GM13976 (cell line): ENCODE measurements at regions not wholly inside any gene's neighbourhood (a gene's known extent, or its start where the extent isn't known, plus 50 kb on each side); places are given as distances from the start of the nearest gene placed in this dataset.

Experiments used
- DNase-seq: peaks from one replicate; pipeline ENCODE4 v3.0.0; 2012; ENCODE audit warnings: low spot score
- in situ Hi-C: fragments of 300-500 bp; cut with MboI; formaldehyde crosslinking; loops from one replicate; pipeline ENCODE4 v1.12.0; 2022; ENCODE audit warnings: low sequenced_read_pairs, mixed read lengths, inconsistent platforms; ENCODE audit not compliant: unreplicated experiment
- TF ChIP-seq, protein P1 (sequence below): IDR thresholded peaks from 2 replicates; pipeline ENCODE4 v1.5.1; 2012; ENCODE audit warnings: borderline replicate concordance, mild to moderate bottlenecking; ENCODE audit not compliant: insufficient read depth; ENCODE audit errors: extremely low read depth, missing control alignments, control extremely low read depth

DNA sequence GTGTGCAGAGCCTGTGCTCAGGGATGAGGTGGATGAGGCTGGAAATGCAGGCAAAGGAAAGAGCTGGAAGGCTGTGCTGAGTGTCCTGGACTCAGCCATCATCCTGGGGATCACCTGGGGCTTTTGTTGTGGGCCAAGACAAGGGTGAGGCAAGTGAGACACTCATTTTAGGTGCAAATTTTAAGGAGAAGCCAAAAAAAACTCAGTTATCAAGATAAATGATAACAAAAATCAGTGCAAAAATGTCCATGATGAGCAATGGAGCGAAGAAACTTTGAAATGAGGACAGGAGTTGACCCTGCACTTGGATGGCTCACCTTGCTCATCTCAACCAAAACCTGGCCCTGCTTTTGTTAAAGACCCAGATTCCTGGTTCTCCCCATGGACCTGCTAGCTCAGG is 141.9 kb downstream of the MYCN start:
- TF ChIP-seq, protein P1, sequence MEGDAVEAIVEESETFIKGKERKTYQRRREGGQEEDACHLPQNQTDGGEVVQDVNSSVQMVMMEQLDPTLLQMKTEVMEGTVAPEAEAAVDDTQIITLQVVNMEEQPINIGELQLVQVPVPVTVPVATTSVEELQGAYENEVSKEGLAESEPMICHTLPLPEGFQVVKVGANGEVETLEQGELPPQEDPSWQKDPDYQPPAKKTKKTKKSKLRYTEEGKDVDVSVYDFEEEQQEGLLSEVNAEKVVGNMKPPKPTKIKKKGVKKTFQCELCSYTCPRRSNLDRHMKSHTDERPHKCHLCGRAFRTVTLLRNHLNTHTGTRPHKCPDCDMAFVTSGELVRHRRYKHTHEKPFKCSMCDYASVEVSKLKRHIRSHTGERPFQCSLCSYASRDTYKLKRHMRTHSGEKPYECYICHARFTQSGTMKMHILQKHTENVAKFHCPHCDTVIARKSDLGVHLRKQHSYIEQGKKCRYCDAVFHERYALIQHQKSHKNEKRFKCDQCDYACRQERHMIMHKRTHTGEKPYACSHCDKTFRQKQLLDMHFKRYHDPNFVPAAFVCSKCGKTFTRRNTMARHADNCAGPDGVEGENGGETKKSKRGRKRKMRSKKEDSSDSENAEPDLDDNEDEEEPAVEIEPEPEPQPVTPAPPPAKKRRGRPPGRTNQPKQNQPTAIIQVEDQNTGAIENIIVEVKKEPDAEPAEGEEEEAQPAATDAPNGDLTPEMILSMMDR, result no peak
- in situ Hi-C loops, result no loop called here
- DNase-seq, result no peak

DNA sequence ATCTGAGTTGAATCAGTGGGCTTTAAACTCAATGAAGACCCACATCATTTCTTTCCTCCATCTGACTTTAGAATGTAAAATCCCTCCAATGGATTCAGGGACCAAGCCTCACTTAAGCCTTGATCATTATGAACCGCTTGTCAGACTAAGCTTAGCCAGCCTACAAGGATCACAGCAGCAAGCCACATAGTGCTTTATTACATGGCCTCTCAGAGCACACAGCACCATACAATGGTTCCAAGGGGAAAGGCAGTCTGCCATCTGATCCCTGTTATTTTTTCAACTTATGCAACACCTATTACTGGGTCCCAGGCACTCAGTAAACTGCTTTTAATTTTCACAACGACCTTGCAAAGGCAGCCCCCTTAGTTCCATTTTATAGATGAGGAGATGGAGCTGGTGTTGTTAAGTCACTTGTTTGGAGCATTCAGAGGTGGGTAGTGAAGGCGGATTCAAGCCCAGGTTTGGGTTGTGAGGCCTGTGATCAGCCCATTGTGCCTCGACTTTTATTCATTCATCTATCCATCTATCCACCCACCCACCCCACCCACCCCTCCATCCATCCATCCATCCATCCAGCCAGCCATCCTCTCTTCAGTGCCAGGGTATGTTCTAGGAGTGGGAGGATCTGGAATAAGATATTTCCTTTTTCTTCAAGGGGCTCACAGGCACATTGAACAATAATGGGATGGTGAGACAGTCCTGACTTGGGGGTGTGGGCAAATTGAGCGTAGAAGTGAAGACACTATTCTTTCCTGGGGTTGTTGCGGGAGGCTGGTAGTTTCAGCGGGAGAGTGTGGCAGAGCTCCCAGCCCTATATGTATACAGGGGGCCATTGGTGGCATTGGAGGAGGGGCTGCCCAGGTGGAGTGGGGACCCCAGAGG is 141.2 kb downstream of the MYCN start:
- no peak for DNase-seq
- in situ Hi-C loops, result no loop called here
- TF ChIP-seq, protein P1, result no peak

DNA sequence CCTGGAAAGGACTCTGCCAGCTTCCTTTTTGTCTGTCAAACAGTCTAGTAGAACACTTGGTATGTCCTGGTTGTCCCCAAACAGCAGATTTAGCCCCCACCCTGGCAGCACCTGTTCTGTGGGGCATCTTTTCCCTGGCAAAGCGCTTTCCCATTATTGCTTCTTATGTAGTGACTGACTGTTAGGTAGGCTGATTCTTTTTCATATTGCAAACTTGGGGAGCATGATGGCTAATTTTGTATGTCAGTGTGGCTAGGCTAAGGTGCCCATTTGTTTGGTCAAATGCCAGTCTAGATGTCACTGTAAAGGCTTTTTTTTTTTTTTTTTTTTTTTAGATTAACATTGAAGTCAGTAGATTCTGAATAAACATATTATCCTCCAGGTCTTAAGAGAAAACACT is 140.2 kb downstream of the MYCN start:
- DNase-seq, result no peak
- TF ChIP-seq, protein P1, result no peak
- in situ Hi-C loops, result no loop called here

DNA sequence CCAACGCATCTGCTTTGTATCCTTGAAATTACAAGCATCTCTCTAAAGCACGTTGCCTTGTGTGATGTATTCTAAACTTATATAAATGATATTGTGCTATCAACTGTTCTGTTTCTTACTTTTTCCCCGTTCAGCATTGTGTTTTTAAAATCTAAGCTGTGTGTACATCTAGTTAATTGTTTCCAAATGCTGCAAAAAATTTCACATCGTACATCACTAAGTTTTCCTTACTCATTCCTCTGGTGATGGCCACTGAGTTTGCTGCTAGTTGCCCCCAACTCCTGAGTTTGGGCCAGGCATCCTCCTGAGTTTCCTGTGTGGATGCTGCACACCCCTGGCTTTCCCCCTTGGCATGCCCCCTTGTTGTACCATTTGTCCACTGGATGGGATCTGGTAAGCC is 139.7 kb downstream of the MYCN start:
- no peak for DNase-seq
- TF ChIP-seq, protein P1, result no peak
- in situ Hi-C loops, result no loop called here

DNA sequence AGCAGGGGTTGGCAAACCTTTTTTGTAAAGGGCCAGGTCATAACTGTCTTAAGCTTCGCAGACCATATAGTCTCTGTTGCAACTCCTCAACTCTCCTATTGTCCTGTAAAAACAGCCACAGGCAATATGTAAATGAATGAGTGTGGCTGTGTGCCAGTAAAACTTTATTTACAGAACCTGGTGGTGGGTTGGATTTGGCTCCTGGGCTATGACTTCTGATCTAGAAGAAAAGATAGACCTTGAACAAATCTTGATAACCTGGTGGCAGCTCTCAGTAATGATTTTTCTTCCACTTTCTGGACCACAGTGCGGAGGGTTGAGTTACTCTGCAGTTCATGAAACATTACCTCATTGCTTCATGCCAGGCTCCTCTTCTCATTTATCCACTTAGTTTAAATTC is 139.3 kb downstream of the MYCN start:
- TF ChIP-seq, protein P1, result no peak
- DNase-seq, result no peak
- in situ Hi-C loops, result no loop called here

DNA sequence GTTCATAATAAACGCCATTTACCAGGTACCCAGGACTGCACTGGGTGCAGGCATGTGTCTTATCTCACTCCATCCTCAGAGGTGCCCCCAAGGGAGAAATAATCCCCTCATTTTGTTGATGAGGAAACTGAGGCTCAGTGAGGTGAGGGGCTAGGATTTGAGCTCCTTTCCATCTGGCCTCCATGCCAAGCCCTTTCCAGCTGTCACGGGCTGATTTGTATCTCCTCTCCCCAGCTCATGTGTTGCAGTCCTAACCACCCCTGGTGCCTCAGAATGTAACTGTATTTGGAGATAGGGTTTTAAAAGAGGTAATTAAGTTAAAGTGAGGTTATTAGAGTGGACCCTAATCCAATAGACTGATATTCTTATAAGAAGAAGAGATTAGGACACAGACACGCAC is 137.3 kb downstream of the MYCN start:
- in situ Hi-C loops, result no loop called here
- TF ChIP-seq, protein P1, result no peak

DNA sequence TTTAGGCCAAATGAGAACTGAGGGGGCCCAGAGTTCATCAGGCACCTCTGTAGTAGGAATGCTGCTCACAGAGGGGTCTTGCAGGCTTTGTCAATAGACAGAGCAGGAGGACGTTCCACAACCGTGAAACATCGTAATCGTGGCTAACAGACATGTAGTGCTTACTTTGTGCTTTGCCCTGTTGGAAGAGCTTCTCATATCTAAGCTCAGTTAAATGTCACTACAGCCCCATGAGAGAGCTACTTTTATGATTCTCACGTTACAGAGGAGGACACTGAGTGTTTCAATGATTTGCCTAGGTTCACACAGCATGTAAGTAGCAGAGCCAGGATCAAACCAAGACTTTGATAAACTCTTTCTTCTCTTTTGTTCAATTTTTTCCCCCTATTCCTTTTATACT is 136.6 kb downstream of the MYCN start:
- in situ Hi-C loops, result no loop called here
- TF ChIP-seq, protein P1, result no peak
- no peak for DNase-seq

More for the DNA sequence above, 137.3 kb downstream of the MYCN start:
- DNase-seq, result no peak
